VCaP (cell line): ENCODE measurements at regions not wholly inside any gene's neighbourhood (a gene's known extent, or its start where the extent isn't known, plus 50 kb on each side); places are given as distances from the start of the nearest gene placed in this dataset.

Experiments
- H3K27ac ChIP-seq: fragments of 450-650 bp; 2 replicates; pipeline ENCODE4 v1.5.1; 2017
- CTCF ChIP-seq: fragments of 450-650 bp; conservative IDR thresholded peaks from 2 replicates; pipeline ENCODE4 v1.5.1; 2017; ENCODE audit warnings: mild to moderate bottlenecking, moderate library complexity

- TF ChIP-seq CTCF, result no peak
These were observed 231.6 kb upstream of the NT5C1B start for GRCh38 chr2:18820966-18821365.

GRCh38 chr2:18819566-18819965, 230.2 kb upstream of the NT5C1B start:
- H3K27ac ChIP-seq, result no peak overlapping the region
- TF ChIP-seq CTCF, result no peak

More at GRCh38 chr2:18820966-18821365, 231.6 kb upstream of the NT5C1B start:
- H3K27ac ChIP-seq, result no peak overlapping the region

- TF ChIP-seq CTCF, result no peak
- H3K27ac ChIP-seq, result no peak overlapping the region
These were observed 225.0 kb upstream of the NT5C1B start for GRCh38 chr2:18814387-18814786.

- TF ChIP-seq CTCF, result no peak
- H3K27ac ChIP-seq, result no peak overlapping the region
These were observed 215.2 kb upstream of the NT5C1B start for GRCh38 chr2:18804536-18804935.

- H3K27ac ChIP-seq, result peak overlapping the region; percentile 59
- TF ChIP-seq CTCF, result no peak
These were observed 214.0 kb upstream of the NT5C1B start for GRCh38 chr2:18803141-18803939.

- no peak for TF ChIP-seq CTCF
- H3K27ac ChIP-seq, result peak overlapping the region; percentile 58
These were observed 211.0 kb upstream of the NT5C1B start for GRCh38 chr2:18800240-18800971.

- H3K27ac ChIP-seq, result peak overlapping the region; percentile 58
- TF ChIP-seq CTCF, result no peak
These were observed 210.0 kb upstream of the NT5C1B start for GRCh38 chr2:18799397-18799796.
